GM21717 (cell line): ENCODE measurements at regions not wholly inside any gene's neighbourhood (a gene's known extent, or its start where the extent isn't known, plus 50 kb on each side); places are given as distances from the start of the nearest gene placed in this dataset.

Experiments used
- ATAC-seq: cut with Tn5 transposase; IDR thresholded peaks from one replicate; pipeline ENCODE4 v1.9.1; 2021; ENCODE audit warnings: mild to moderate bottlenecking, moderate library complexity; ENCODE audit not compliant: unreplicated experiment

DNA sequence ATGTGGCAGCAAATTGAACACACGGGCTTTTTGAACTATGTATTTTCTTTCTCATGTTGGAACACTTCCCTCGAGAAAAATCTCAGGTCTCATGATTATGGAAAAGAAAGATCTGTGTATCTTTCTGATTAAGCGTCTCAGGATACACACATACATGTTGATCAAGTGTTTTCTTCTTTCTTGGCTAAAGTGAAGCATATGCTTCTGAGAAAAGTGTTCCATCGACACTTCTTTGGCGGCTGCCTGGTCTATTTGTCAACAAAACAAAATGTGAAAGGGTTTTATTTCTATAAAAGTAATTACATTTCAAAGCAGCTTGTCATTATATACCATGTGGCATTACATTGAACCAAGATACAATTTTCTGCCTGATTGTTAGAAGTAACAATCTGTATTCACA is 157.5 kb downstream of the DLEU7 start:
- no peak for ATAC-seq

- no peak for ATAC-seq
Measured at GRCh38 chr13:50686551-50686950, 156.9 kb downstream of the DLEU7 start.

DNA sequence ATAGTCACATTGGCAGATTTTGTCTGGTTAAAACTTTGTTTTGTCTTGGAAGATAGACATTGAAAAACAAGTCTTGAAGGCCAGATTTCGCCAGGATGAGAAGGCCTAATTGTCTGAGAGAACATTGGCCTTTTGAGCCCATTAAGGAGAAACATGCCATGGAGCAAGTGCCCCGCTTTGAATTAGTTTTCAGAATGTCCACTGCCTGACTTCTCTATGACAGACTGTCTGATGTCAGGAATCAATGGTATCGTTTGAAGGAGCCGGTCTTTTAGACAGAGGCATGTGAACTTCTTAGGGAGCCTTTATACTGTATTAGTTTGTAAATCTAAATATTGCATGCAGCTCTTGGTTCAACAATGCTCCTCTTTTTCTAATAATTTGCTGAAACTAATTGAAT is 155.9 kb downstream of the DLEU7 start:
- ATAC-seq = no peak

- ATAC-seq = no peak
Measured at GRCh38 chr13:50690006-50690405, 153.5 kb downstream of the DLEU7 start.

- no peak for ATAC-seq
Measured at GRCh38 chr13:50691176-50691680, 152.3 kb downstream of the DLEU7 start.

DNA sequence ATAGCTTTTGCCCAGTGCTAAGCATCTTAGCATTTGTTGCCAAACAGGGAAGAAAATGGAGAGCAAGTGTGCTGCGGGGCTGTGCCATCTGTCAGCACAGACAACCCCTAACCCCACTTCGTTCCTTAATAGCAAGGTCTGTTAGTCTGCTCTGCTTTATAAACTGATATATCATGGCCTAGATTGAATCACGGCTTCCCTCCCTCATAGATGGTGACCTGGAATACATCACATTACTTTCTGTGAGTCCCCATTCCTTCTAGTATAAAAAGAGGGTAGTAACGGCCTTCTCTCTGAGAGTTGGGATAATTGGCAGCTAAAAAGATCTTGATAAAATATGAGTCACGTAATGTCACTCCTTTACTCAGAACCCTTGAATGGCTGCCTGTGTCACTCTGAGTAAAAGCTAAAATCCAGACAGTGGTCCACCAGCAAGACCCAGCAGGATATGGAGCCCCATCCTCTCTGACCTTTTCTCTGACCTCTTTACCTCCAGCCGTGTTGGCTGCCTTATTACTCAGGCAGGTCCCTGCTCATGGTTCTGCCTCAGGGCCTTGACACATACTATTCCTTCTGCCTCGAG is 151.7 kb downstream of the DLEU7 start:
- ATAC-seq = no peak

DNA sequence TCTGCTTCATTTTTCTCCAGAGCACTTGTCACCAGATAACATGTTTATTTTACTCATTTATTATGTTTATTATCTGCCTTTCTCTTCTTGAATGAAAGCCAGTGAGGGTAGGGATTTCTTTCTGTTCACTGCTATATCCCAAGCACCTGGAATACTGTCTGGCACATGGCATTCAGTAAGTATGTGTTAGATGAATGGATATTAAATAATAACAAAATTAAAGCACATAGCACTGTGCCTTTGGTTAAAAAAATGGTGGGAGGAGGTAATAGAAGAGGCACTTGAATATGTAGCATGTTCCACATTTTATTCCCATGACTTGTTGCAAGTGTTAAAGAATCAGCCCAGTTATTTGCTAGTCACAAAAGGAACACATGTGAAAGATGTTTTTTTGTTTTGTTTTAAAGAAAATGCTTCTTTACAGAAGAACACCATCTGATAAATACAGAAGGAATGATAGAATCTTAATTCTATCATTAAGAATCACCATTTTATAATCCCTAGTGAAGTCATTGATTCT is 151.0 kb downstream of the DLEU7 start:
- ATAC-seq = no peak

DNA sequence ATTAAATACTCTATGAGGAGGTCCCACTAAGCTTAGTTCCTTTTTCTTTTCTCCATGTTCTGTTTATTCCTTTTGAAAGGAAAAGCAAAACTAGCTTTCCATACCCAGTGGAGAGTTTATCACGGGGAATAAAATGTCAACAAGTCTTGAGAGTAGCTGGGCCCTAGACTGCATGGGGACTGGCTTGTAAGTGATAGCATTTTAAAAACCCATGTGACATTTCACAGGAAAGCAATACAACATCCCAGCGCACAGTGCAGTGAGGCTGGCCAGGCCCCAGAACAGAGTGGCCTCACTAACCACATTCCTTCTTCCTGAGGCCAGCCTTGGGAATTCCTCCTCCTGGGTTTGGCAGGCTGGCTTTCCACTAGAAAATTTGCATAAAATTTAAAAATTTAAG is 149.8 kb downstream of the DLEU7 start:
- ATAC-seq = no peak

DNA sequence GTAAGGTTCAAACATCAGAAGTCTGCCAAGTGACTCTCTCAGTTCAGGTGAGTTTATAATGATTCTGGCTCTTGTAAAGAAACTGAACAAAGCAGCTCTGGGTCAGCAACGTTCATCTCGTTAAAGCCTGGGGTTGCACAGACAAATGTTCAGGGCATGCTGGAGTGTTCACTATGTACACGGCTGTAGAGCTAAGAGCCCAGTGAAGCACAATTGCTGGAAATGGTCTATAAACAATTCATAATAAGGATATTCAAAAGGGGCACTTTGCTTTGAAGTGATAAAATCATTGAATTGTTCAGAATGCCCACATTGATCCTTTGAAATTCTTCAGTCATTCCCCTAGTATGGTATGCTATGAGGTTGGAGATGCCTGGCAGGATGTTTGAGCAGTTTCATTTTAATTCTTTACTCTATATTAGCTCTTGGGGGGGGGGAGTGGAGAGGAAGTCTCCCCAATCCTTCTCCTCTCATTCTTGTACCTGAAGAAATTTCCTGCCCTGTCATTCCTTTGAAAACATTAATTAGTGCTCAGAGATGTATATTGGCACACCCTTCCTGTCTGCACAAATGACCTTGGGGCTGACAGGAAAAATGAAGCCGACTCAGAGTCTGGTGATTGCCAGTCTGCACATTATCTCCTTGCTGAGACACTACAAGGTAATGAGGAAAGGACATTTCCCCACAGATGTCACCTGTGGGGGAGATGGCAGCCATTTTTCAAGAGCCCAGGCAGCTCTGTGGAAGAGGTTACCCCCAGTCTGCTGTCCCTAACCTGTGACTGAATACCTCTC is 145.5 kb downstream of the DLEU7 start:
- no peak for ATAC-seq

- ATAC-seq = no peak
Measured at GRCh38 chr13:50699874-50700663, 143.4 kb downstream of the DLEU7 start.

- ATAC-seq = no peak
Measured at GRCh38 chr13:50700664-50701305, 142.7 kb downstream of the DLEU7 start.

DNA sequence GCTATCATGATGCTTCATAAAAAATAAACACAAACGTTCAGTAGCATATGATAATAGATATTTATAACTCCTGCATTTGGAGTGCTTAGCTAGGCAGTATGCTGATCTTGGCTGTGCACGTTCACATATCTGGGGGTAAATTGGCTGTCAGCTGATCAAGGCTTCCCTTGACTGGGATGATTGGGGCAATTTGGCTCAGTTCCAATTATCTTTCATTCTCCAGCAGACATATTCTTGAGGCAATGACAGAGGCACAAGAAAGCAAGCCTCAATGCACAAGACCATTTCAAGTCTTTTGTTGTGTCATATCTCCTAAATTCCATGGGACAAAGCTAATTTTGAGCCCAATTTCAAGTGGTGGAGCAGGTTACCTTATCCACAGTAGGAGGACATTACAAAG is 142.0 kb downstream of the DLEU7 start:
- no peak for ATAC-seq

- ATAC-seq = no peak
Measured at GRCh38 chr13:50706505-50706904, 137.0 kb downstream of the DLEU7 start.

DNA sequence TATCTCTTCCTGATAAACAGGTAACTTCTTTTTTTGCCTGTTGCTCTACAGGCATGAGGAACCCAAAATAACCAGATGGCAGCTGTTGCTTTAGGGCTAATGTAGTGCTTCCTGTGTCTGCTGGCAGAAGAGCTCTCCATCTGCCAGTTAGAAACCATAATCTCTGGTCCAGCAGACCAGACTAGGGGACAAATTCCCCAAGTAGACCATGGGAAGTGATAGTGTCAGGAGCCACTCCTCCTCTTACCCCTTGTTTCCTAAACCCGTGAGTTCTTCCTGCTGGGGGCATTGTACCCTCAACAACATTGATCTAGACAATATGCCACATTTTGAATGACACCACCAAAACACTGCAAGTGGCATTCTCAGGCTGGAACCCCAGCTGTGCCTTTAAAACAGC is 135.9 kb downstream of the DLEU7 start:
- no peak for ATAC-seq

DNA sequence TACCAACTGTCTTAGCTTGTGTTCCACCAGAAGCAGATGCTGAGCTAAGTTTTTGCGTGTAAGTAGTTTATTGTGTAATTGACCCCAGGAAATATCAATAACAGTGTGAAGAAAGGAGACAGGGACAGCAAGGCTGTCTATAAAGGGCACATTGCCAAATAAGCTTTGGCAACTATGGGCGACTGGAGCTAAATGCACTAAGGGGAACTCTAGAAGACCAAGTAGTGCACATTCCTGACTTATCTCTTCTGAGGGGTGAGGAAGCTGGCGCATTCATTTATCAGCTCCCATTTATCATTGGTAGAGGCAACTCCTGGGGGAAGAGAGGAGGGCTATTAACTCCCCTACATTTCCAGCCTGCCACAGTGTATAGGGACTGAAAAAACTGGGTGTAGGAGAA is 135.0 kb downstream of the DLEU7 start:
- no peak for ATAC-seq

- no peak for ATAC-seq
Measured at GRCh38 chr13:50709058-50709457, 134.4 kb downstream of the DLEU7 start.

DNA sequence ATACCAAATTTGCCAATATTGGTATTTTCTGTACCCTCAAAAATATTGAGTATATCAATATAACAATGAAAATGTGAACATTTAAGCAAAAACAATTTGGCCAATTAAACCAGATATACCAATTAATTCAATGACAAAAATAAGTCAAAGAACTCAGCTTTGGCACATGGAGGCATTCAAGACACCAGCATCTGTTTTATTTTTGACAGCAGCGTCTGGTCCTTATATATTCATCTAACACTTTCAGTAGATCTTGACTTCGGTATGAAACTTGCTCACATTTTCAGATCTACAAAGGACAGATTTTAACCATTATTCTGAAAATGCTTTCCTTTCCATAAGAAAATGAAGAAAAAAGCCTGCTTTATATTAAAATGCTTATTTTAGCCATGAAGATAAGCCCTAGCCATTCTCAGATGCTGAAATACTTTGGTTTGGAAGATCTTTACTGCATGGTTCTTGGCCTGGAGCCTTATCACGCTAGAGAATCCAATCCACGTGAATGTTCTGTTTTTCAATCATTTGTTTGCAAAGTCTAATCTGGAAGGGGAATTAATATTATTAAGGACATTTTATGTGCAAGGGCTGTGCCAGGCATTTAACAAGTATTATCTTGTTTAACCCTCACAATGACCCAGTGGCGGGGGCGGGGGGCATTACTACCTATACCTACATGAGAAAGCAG is 132.2 kb downstream of the DLEU7 start:
- ATAC-seq = no peak

GRCh38 chr13:50711996-50712395 is 131.5 kb downstream of the DLEU7 start:
- no peak for ATAC-seq

- ATAC-seq = no peak
Measured at GRCh38 chr13:50712456-50712855, 131.0 kb downstream of the DLEU7 start.

- no peak for ATAC-seq
Measured at GRCh38 chr13:50712881-50713280, 130.6 kb downstream of the DLEU7 start.
